Kasumi-1 (cell line): ENCODE measurements at regions not wholly inside any gene's neighbourhood (a gene's known extent, or its start where the extent isn't known, plus 50 kb on each side); places are given as distances from the start of the nearest gene placed in this dataset.
"Not testable (repeated sequence)": the region's sequence is repeated elsewhere in the genome, so short reads cannot be mapped to it uniquely, and the experiment has no call there.

Experiments
- DNase-seq, 2 experiments: peaks; one replicate each; lab custom pipeline; 2025; lab: John Stamatoyannopoulos, UW

GRCh38 chr10:70990156-70990555, 101.8 kb upstream of the PCBD1 start:
- not testable (repeated sequence) for DNase-seq

GRCh38 chr10:70990681-70991080, 102.3 kb upstream of the PCBD1 start:
- DNase-seq = no peak

GRCh38 chr10:70991140-70992124, 103.1 kb upstream of the PCBD1 start:
- peak; percentile 13 to 21 for DNase-seq

GRCh38 chr10:70992436-70992835, 104.1 kb upstream of the PCBD1 start:
- no peak for DNase-seq

- no peak for DNase-seq
These were observed 104.7 kb upstream of the PCBD1 start for GRCh38 chr10:70993051-70993450.

GRCh38 chr10:70996549-70996948, 108.2 kb upstream of the PCBD1 start:
- DNase-seq = no peak

GRCh38 chr10:70997236-70997635, 108.9 kb upstream of the PCBD1 start:
- DNase-seq = no peak

GRCh38 chr10:70998086-70998485, 109.7 kb upstream of the PCBD1 start:
- DNase-seq = no peak

- no peak for DNase-seq
These were observed 113.1 kb upstream of the PCBD1 start for GRCh38 chr10:71001470-71001869.

GRCh38 chr10:71004176-71005075, 116.1 kb upstream of the PCBD1 start:
- DNase-seq = no peak

- DNase-seq = no peak
These were observed 117.3 kb upstream of the PCBD1 start for GRCh38 chr10:71005337-71006305.

- no peak for DNase-seq
These were observed 118.1 kb upstream of the PCBD1 start for GRCh38 chr10:71006506-71006905.

- DNase-seq = no peak
These were observed 119.2 kb upstream of the PCBD1 start for GRCh38 chr10:71007516-71007915.

GRCh38 chr10:71008150-71008549, 119.8 kb upstream of the PCBD1 start:
- no peak for DNase-seq

- DNase-seq = no peak
These were observed 120.8 kb upstream of the PCBD1 start for GRCh38 chr10:71009126-71009525.

- no peak for DNase-seq
These were observed 122.4 kb upstream of the PCBD1 start for GRCh38 chr10:71010730-71011129.

GRCh38 chr10:71011141-71011540, 122.8 kb upstream of the PCBD1 start:
- DNase-seq = no peak

- no peak for DNase-seq
These were observed 125.8 kb upstream of the PCBD1 start for GRCh38 chr10:71014021-71014805.

GRCh38 chr10:71015674-71016073, 127.3 kb upstream of the PCBD1 start:
- peak; percentile 23 to 29 for DNase-seq

GRCh38 chr10:71020061-71020460, 131.7 kb upstream of the PCBD1 start:
- DNase-seq = not testable (repeated sequence)

- no peak for DNase-seq
These were observed 133.0 kb upstream of the PCBD1 start for GRCh38 chr10:71021402-71021801.
